HG02973 (cell line): ENCODE measurements at regions not wholly inside any gene's neighbourhood (a gene's known extent, or its start where the extent isn't known, plus 50 kb on each side); places are given as distances from the start of the nearest gene placed in this dataset.

Experiments used
- ATAC-seq: cut with Tn5 transposase; IDR thresholded peaks from one replicate; pipeline ENCODE4 v1.9.1; 2021; ENCODE audit warnings: moderate library complexity; ENCODE audit not compliant: unreplicated experiment

DNA sequence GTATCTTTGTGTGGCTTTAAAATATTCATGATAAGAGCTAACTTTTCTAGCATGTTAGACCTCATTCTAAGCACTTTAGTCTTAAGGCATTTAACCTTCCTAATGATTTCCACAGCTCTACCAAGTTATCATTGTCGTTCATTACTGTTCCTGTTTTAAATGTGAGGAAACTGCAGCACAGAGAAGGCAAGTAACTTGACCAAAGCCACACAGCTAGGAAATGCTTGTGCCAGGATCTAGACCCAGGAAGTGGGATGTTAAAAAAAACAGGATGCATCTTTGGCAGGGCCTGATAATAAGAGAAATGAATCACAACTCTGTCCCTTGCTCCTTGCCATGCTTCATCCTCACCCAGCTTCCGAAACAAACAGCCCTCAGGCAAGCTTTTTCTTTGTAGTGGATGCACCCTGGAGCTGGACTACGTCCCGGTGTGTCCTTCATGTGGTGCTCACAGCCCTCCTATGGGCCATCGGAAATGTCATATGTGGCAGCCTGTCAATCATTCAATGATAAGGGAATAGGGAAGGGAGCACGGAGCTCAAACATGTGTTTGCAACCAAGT lies 196.9 kb upstream of the RREB1 start:
- ATAC-seq, result no peak

GRCh38 chr6:6911391-6911790 lies 196.4 kb upstream of the RREB1 start:
- ATAC-seq, result no peak

- no peak for ATAC-seq
These were observed 194.7 kb upstream of the RREB1 start for GRCh38 chr6:6912817-6913744.

DNA sequence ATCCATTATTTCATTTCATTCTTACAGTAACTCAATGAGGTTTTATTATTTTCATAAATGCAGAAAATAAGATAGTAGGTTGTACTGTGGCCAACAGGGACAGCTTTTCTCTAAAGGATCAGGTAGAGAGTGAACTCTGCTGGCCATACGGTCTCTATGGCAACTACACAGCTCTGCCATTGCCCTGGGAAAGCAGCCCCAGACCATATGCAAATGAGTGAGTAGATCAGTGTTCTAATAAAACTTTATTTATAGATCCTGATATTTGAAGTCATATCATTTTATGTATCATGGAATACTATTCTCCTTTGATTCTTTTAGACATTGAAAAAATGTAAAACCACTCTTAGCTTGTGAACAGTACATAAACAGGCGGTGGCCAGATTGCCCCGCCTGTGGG lies 192.5 kb upstream of the RREB1 start:
- ATAC-seq, result no peak

- ATAC-seq, result no peak
These were observed 191.8 kb upstream of the RREB1 start for GRCh38 chr6:6915813-6916547.

GRCh38 chr6:6916598-6916997 lies 191.2 kb upstream of the RREB1 start:
- ATAC-seq, result no peak

GRCh38 chr6:6918216-6918983 lies 189.4 kb upstream of the RREB1 start:
- ATAC-seq, result peak; percentile 90

- no peak for ATAC-seq
These were observed 188.6 kb upstream of the RREB1 start for GRCh38 chr6:6919173-6919572.

GRCh38 chr6:6920114-6920986 lies 187.4 kb upstream of the RREB1 start:
- ATAC-seq, result no peak

DNA sequence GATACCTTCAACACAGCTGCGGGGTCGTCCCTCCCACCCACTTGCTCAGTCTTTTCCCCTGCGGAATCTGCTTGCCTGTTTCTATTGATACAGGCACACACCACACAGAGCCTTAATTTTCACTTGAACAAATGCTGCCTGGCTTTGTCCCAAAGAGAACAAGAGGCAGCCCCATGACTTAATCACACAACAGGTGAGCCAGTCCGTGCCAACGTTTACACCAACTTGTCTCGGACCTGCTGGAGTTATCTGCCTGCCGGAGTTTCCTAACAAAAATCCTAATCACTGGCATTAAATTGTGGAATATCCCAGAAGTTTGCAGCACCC lies 186.8 kb upstream of the RREB1 start:
- no peak for ATAC-seq

DNA sequence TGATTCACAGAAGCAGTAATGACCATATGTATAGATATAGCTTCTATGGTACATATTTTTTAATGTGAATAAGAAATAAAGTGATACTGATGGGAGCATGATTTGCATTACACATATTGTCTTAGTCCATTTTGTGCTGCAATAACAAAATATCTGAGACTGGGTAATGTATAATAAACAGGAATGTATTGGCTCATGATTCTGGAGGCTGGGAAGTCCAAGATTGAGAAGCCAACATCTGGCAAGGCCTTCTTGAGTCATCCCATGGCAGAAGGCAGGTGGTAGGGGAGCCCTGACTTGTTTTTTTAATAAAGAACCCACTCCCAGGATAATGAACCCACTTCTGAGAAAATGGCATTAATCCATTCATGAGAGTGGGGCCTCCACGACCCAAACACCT lies 185.6 kb upstream of the RREB1 start:
- ATAC-seq, result no peak

DNA sequence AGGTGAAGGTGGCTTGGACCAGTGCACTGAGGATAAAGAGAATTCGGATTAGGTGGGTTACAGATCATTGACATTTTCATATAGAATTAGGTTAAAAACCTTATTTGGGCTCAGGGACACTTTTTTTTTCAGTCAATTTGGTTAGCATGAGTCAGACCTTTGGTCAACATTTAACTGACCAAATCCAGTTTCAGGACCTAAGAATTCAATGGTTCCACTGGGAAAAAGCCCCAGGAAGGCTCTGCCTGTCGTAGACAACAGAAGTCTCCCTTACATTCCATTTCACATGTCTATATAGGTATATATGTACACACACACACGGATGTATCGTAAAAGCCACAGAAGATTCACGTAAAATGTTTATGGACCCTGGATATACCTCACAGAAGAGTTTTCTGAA lies 184.2 kb upstream of the RREB1 start:
- no peak for ATAC-seq

GRCh38 chr6:6924708-6925107 lies 183.1 kb upstream of the RREB1 start:
- ATAC-seq, result no peak

GRCh38 chr6:6925391-6926164 lies 182.2 kb upstream of the RREB1 start:
- no peak for ATAC-seq

- no peak for ATAC-seq
These were observed 180.9 kb upstream of the RREB1 start for GRCh38 chr6:6926856-6927255.

DNA sequence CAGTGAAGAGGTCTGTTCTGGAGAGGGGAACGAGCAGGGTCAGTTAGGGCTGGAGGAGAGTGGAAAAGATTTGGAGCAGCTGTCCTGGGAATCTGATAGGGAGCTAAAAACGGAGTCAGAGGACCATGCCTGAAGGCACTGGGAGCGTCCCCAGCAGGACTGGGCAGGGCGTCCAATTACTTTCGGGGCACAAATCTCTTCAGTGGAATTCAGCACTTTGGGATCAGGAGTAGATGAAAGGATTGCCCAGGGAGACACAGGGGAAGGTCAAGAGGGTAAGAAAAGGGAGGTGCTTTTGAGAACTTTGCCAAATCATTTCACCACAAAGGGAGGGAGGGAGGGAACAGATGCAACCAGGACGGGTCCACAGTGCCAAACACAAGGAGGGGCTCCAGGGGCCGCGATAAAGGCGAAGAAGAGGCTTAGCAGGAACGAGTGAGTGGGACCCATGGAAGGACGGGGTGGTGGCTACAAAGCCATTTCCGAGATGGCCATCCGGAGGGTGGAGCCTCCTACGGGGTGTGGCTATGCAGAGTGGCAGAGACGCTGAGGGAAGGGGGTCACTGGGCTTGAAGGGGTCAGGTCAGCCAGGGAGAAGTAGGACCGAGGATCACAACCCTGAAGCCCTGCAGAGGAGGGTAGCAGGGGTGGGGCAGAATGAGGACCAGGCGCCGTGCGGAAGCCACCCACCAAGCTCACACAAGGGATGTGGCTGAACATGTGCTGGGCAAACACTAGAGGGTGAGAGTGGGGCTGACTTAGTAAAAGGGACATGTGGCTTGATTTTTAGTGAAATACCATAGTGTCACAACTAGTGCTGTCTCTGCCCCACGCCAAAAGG lies 180.0 kb upstream of the RREB1 start:
- ATAC-seq, result no peak

GRCh38 chr6:6930223-6930880 lies 177.4 kb upstream of the RREB1 start:
- ATAC-seq, result no peak
